Progenitor cell of endocrine pancreas (in vitro differentiated cells): ENCODE measurements at regions not wholly inside any gene's neighbourhood (a gene's known extent, or its start where the extent isn't known, plus 50 kb on each side); places are given as distances from the start of the nearest gene placed in this dataset.

Experiments used
- DNase-seq: peaks from one replicate; pipeline ENCODE4 v3.0.0; 2021; ENCODE audit warnings: low spot score; ENCODE audit not compliant: unreplicated experiment
- H3K27ac Mint-ChIP-seq: 2 replicates; pipeline ENCODE4 v1.8.0; 2021; ENCODE audit warnings: mild to moderate bottlenecking, moderate library complexity, mixed read lengths
- H3K27me3 Mint-ChIP-seq: 2 replicates; pipeline ENCODE4 v1.8.0; 2021; ENCODE audit warnings: mixed read lengths
- H3K36me3 Mint-ChIP-seq: 2 replicates; pipeline ENCODE4 v1.8.0; 2022; ENCODE audit warnings: mixed read lengths; ENCODE audit not compliant: insufficient read depth
- H3K4me1 Mint-ChIP-seq: 2 replicates; pipeline ENCODE4 v1.8.0; 2021; ENCODE audit warnings: low read depth, mixed read lengths
- H3K4me3 Mint-ChIP-seq: 2 replicates; pipeline ENCODE4 v1.8.0; 2021; ENCODE audit warnings: low read depth, mild to moderate bottlenecking, moderate library complexity, mixed read lengths
- H3K9me3 Mint-ChIP-seq: 2 replicates; pipeline ENCODE4 v1.8.0; 2021; ENCODE audit warnings: low read depth, mixed read lengths
- CTCF ChIP-seq: fragments of 200-600 bp; sonication (generic); IDR thresholded peaks from one replicate; pipeline ENCODE4 v1.5.0; 2021; ENCODE audit warnings: antibody characterized with exemption, mild to moderate bottlenecking; ENCODE audit not compliant: unreplicated experiment

GRCh38 chr4:12958436-12958835, 525.7 kb downstream of the RAB28 start:
- H3K4me3 Mint-ChIP-seq: no peak overlapping the region
- H3K4me1 Mint-ChIP-seq: peaks cover 10% of the 10 kb centered on the region
- DNase-seq: no peak
- no peaks in the 10 kb centered on the region for H3K9me3 Mint-ChIP-seq
- peaks cover 2% of the 10 kb centered on the region for H3K27me3 Mint-ChIP-seq
- no peak overlapping the region for H3K27ac Mint-ChIP-seq
- H3K36me3 Mint-ChIP-seq: no peaks in the 10 kb centered on the region
- no peak for TF ChIP-seq CTCF

- peaks cover 6% of the 10 kb centered on the region for H3K4me1 Mint-ChIP-seq
- H3K27ac Mint-ChIP-seq: no peak overlapping the region
- H3K27me3 Mint-ChIP-seq: peaks cover 2% of the 10 kb centered on the region
- H3K36me3 Mint-ChIP-seq: no peaks in the 10 kb centered on the region
- TF ChIP-seq CTCF: no peak
- H3K4me3 Mint-ChIP-seq: no peak overlapping the region
- DNase-seq: no peak
- H3K9me3 Mint-ChIP-seq: no peaks in the 10 kb centered on the region
Measured at GRCh38 chr4:12957108-12957507, 527.0 kb downstream of the RAB28 start.

- no peaks in the 10 kb centered on the region for H3K9me3 Mint-ChIP-seq
- peaks cover 2% of the 10 kb centered on the region for H3K27me3 Mint-ChIP-seq
- no peak overlapping the region for H3K27ac Mint-ChIP-seq
- peaks cover 6% of the 10 kb centered on the region for H3K4me1 Mint-ChIP-seq
- no peak overlapping the region for H3K4me3 Mint-ChIP-seq
- no peaks in the 10 kb centered on the region for H3K36me3 Mint-ChIP-seq
- no peak for TF ChIP-seq CTCF
- DNase-seq: no peak
Measured at GRCh38 chr4:12956026-12956425, 528.1 kb downstream of the RAB28 start.

- Mint-ChIP-seq H3K4me3 (no peak overlapping the region), H3K27ac (no peak overlapping the region), H3K4me1 (peaks cover 1% of the 10 kb centered on the region), H3K9me3 (no peaks in the 10 kb centered on the region), H3K27me3 (no peaks in the 10 kb centered on the region), H3K36me3 (no peaks in the 10 kb centered on the region)
- DNase-seq: no peak
- no peak for TF ChIP-seq CTCF
Measured at GRCh38 chr4:12949719-12950490, 534.2 kb downstream of the RAB28 start.

GRCh38 chr4:12943069-12943468, 541.1 kb downstream of the RAB28 start:
- no peak for DNase-seq
- Mint-ChIP-seq H3K27me3 (no peaks in the 10 kb centered on the region), H3K4me1 (no peaks in the 10 kb centered on the region), H3K4me3 (no peak overlapping the region), H3K36me3 (no peaks in the 10 kb centered on the region), H3K27ac (no peak overlapping the region), H3K9me3 (no peaks in the 10 kb centered on the region)
- no peak for TF ChIP-seq CTCF
